ENCODE measurements at regions not wholly inside any gene's neighbourhood (a gene's known extent, or its start where the extent isn't known, plus 50 kb on each side); places are given as distances from the start of the nearest gene placed in this dataset.

GRCh38 chr1:224564454-224565084 is 51.5 kb upstream of the CNIH3 start:
- H3K4me3 ChIP-seq: no peak overlapping the region
- 52 to 56% methylated on average over 2 to 3 of the region's 3 CpGs for WGBS, 2 donors
- H3K4me1 ChIP-seq: peaks cover 0 to 19% (median 8%) of the 10 kb centered on the region in 3 donors
- peak overlapping the region in 2 of 4 donors; percentile 3 to 10 for H3K27ac ChIP-seq
- intact Hi-C loops (cut with DNase I): no loop called here
- TF ChIP-seq CTCF (IDR thresholded peaks at IDR 0.05): no peak
- no peak for TF ChIP-seq POLR2A (IDR thresholded peaks at IDR 0.05)
- DNase-seq: no peak
- H3K9me3 ChIP-seq: no peaks in the 10 kb centered on the region
- H3K27me3 ChIP-seq: no peaks in the 10 kb centered on the region
- H3K36me3 ChIP-seq: no peaks in the 10 kb centered on the region

GRCh38 chr1:224565186-224565585 is 50.9 kb upstream of the CNIH3 start:
- Histone ChIP-seq H3K36me3 (no peaks in the 10 kb centered on the region), H3K27me3 (no peaks in the 10 kb centered on the region), H3K9me3 (no peaks in the 10 kb centered on the region), H3K4me3 (no peak overlapping the region), H3K27ac (peak overlapping the region in 1 of 4 donors; percentile 19), H3K4me1 (peaks cover 0 to 19% (median 8%) of the 10 kb centered on the region in 3 donors)
- DNase-seq: no peak
- TF ChIP-seq CTCF (IDR thresholded peaks at IDR 0.05) (no peak), POLR2A (IDR thresholded peaks at IDR 0.05) (no peak)
- intact Hi-C loops (cut with DNase I): no loop called here
- WGBS, 2 donors: 27 to 75% methylated on average over 2 to 5 of the region's 5 CpGs

- no peak for TF ChIP-seq CTCF (IDR thresholded peaks at IDR 0.05)
- TF ChIP-seq POLR2A (IDR thresholded peaks at IDR 0.05): no peak
- no peaks in the 10 kb centered on the region for H3K36me3 ChIP-seq
- intact Hi-C loops (cut with DNase I): no loop called here
- no peak overlapping the region for H3K4me3 ChIP-seq
- DNase-seq: no peak
- 42 to 53% methylated on average over 3 of the region's 3 CpGs for WGBS, 2 donors
- H3K27ac ChIP-seq: peak overlapping the region in 1 of 4 donors; percentile 19
- no peaks in the 10 kb centered on the region for H3K9me3 ChIP-seq
- H3K4me1 ChIP-seq: peaks cover 0 to 19% (median 8%) of the 10 kb centered on the region in 3 donors
- no peaks in the 10 kb centered on the region for H3K27me3 ChIP-seq
These were observed 50.3 kb upstream of the CNIH3 start for GRCh38 chr1:224565611-224566406.
